ENCODE measurements at regions not wholly inside any gene's neighbourhood (a gene's known extent, or its start where the extent isn't known, plus 50 kb on each side); places are given as distances from the start of the nearest gene placed in this dataset.

DNA sequence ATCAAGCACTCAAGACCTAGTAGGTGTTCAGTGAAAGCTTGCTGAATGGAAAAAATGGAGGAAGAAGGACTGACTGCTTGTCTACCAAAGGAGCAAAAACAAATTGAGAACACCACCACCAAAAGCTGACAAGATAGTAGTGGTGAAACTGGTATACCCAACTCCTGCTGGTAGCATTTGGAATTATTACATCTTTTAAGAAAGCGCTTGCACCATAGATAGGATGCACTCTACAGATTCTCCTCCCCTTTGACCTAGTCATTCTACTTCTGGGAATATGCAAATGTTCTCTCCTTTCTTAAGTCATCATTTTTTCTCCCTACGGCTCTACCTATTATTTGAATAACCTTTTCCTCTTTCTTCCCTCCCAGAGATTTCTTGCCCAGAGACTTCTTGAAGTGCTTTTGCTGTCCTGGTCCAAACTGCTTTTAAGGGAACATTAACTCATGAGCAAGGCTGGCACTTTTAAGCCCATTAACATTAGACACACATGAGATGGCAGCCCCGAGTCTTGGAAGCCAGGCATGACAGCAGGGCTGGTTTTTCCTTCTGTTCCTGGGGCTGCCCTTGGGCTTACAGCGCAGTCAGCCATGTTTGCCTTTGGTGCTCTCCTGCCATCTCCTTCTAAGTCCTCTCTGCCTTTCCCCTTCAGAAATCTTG is 75.0 kb upstream of the TLE3 start:
- DNase-seq (ENCODE audit: low spot score) = no peak

DNA sequence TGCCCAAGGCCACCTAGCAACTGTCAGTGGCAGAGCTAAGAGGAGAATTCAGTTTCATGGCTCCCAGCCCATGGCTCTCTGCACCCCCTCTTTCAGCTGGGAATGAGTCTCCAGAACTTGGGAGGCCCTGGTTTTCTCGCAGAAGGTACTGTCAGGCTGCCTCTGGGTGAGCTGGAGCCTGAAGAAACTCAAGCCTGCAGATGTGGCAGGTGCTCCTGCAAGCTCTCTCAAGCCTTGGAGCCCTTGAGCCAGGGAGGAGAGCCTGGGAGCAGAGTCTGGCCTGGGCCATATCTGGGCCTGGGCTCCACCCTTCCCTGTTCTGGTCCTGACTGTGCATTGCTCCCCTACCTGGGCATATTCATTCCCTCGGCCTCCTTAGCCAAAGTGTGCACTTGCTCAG is 74.4 kb upstream of the TLE3 start:
- DNase-seq (ENCODE audit: low spot score) = peak; percentile 62

DNA sequence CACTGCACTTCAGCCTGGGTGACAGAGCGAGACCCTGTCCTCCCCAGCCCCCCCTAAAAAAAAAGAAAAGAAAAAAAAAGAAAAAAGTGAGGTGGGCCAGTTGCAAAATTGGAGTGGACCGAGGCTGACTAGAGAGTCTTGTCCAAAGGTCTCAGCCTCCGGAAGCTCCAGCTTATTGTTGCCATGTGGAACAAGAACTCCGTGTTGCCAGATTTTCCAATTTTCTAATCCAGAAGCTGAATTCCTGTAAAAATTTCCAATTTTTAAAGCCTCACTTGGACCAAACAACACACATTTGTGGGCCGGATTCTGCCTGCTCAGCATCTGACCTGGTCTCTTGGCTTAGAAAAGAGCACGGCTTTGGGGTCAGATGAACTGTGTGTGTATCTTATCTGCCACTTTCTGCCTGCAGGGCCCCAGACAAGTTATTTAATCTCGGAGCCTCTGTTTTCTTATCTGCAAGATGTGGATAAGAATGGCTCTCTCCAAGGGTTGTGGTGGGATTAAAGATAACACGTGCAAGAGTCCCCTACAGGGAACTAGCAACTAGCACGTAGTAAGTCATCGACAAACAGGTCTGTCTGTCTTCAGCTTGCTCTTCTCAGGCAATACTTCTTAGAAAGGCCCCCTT is 73.7 kb upstream of the TLE3 start:
- DNase-seq (ENCODE audit: low spot score) = no peak

DNA sequence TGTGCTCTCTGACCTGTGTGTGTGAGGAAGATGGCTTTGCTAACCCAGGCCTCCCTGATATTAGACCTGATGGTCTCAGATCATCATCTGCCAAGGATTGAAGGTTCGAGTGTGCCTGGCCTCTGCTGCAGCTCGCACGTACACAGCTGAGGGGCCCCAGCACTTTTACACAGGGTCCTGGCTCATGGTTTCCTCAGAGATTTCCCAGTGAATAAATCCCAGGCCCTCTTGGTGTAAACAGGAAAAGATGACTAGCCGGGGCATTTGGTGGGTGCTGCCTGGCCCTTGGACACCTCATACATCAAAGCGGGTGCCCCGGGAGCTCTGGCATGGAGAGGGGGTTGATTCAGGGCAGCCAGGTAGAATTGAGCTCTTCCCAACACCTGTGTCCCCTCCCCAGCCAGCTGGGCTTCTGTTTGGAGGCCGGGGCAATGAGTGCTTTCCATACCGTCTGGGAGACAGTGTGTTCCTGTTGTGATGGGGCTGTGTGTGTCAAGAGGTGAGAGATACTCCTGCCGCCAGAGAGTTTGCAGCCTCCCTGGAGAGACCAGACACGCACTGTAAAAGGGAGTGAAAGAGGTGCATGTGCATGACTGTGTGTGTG is 72.5 kb upstream of the TLE3 start:
- DNase-seq (ENCODE audit: low spot score) = no peak

DNA sequence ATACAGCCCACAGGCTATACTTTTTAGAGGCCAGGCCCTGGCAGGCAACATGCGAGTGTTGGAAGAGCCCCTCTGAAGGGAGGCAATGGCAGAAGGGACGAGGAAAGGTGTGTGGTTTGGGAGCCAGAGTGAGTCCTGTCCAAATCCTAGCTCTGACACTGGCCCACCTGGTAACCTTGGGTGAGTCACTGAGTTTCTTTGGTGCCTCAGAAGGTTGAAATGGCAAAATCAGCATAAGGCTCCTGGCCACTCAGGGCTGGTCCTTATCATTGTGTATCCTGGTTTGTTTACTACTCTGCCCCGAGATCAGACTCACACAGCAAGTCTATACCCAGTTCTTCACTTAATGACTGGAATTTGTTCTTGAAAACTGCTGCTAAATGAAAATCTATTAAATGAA is 71.4 kb upstream of the TLE3 start:
- no peak for DNase-seq (ENCODE audit: low spot score)

DNA sequence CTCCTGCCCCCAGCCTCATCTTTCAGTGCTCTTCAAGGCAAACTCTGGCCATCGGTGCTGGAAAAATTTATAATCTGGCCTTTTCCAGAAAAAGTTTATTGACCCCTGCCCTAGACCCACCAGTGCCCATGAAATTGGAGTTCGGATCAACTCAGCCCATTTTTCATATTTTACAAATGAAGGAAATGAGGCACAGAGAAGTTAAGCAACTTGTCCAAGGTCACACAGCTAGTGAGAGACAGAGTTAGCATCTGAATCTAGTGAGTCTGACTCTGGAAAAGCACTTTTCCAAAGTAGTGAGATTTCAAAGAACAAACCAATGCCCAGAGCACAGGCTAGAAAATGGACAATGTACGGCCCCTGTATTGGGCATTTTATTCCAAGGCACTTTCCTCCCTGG is 69.4 kb upstream of the TLE3 start:
- DNase-seq (ENCODE audit: low spot score) = no peak

DNA sequence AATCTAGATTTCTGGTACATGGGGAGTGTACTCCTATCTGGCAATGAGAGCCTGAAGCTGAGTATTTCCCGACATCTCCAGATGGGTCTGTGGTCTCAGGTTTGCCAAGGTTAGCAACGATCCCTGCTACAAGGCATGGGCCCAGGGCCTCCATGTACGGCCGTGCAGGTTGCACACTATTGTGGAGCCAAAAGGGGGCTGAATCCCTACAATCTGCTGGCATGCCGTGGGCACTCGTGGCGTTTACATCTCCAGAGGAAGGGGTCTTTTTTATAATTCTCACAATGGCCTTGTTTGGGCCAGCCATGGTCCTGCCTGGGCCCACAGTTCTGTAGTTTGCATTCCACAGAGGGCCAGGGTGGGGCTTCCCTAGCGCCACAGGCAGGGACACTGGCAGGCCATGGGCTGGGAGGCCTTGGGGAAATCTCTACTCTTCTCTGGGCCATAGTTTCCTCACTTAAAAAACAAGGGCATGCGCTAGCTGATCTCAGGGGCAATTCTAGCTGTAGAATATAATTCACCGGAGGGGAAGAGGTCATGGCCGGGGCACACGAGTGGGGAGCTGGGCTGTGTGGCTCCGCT is 68.9 kb upstream of the TLE3 start:
- peak; percentile 81 for DNase-seq (ENCODE audit: low spot score)

DNA sequence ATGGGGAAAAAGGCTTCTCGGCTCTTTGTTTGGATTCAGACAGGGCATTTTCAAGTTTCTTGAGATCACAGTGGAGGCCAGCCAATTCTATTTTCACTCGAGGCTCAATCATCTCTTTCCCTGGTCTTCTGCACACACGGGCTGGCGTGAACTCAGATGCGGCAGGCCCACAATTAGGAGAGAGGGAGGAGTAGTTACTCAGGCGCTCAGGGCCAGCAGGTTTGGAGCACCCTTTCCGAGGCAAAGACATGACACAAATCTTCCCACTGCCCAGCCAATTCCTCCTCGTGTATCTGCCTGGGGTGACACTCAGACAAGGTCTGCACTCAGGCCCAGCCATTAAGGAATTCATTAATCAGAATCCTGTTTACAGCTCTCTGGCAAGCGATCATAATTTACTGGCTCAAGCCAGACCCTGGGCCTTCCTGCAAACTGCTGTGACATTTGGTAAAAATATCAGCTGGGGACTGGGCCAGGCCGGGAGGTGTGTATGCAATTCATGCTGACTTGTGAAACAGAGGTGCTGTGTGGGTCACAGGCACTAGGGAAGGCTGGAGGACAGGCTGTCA is 68.1 kb upstream of the TLE3 start:
- peak; percentile 87 for DNase-seq (ENCODE audit: low spot score)

DNA sequence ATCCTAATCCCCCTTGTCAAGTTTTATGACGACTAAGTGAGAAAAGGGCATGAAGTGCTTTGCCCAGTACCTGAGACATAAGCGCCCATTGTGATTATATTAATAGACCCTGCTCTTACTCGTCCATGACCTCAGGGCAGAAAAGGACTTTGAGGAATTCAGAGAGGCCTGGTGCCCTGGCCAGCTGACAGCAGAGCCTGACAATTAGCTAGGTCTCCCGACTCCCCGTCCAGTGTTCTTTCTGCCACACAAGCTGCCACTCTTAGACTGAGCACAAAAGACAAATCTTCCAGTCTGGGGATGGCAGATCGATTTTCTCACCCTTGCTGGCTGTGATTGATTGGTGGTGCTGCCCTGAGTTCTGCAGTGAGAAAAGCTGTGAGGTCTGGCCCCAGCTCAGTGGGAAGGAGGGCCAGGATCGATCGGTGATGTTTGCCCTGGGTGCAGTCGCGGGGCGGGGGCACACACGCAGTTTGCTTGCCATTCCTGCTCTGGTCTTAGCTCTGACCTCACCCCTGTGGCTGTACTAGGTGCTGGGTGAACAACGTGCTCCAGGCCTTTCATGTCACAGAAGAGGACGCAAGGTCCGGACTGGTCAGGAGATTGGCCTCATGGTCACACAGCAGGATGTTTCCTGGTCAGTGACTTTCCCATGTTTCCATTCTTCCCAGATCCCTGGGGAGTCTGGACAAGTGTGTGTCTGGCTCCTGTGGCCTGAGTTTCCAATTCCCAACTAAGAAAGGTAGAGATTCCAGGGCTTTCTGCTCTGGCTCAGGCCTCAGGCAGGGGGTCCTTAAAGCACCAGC is 67.4 kb upstream of the TLE3 start:
- DNase-seq (ENCODE audit: low spot score) = peak; percentile 88

DNA sequence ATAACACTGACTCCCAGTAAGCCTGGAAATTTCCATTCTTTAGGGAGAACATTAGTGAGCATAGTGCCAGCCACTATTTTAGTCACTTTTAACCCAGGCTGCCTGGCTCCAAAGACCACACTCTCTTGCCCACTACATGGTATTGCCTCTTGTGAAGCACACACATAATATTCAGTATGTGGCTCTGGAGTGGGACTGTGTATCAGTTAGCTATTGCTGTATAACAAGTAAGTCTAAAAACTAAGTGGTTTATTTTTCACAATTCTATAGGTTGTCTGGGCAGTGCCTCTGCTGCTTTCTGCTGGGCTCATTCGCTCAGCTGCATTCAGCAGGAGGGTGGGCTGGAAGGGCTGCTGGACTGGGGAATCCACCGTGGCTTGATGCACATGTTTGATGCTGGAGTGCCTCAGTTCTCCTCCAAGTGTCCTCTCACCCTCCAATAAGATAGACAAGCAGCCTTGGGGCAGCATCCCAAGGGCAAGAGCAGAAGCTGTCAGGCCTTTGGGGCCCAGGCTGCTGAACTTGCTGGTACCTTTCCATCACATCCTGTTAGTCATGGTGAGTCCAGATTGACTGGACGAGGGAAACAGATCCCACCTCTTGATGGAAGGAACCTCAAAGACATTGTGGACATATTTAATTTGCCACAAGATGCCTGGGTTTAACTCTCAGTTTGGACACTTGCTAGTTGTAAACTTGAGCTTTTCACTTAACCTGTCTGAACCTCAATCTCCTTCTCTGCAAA is 66.6 kb upstream of the TLE3 start:
- peak; percentile 81 for DNase-seq (ENCODE audit: low spot score)

DNA sequence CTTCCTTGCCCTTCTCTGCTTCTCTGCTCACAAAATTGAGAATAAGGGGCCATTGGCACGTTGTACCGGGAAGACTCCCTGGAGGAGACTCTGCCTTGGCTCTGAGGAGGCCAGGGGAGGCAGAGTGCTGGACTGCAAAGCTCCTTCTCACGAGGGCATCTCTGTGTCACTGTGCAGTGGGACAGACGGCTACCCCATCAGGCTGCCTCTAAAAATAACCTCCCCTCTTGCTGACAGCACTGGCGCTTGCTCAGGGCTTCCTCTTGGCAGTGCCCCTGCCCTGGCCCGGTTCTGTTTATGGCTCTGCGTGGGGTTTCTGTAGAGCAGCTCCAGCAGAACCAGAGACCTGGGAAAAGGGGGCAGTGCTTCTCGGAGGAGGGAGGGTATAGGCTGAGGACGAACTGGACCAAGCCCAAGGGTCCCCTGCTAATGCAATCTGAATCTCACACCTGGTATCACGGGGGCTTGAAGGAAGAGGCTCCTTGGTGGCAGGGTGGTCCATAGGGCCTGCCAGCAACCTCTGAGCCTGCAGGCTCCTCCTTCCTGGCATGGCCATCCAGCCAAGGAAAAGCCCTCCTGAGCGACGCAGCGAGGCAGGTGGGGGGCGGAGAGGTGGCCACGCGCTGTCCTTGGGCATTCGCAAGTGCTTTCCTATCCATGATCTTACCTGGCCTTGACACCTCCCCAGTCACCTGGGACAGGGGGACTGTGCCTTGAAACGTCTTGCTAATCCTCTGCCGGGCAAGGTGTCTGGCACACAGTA is 63.3 kb upstream of the TLE3 start:
- DNase-seq (ENCODE audit: low spot score) = peak; percentile 76

DNA sequence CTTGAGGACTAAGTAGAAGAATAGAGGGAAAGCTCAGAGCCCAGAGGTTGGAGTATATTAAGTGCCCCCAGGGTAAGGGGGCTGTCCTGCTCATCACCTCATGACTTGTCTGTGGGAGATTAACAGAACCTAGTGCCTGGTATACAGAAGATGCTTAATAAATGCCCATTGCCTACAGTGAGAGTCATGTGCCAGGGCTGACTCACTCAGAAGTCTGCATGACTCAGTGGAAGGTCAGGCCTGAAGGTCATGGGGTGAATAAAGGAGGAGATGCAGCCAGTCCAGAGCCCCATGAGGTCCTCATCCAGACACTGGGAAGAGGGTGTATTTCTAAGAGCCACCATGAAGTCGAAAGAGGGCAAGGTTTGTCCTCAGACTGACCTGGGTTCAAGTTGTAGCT is 62.5 kb upstream of the TLE3 start:
- peak; percentile 67 for DNase-seq (ENCODE audit: low spot score)

DNA sequence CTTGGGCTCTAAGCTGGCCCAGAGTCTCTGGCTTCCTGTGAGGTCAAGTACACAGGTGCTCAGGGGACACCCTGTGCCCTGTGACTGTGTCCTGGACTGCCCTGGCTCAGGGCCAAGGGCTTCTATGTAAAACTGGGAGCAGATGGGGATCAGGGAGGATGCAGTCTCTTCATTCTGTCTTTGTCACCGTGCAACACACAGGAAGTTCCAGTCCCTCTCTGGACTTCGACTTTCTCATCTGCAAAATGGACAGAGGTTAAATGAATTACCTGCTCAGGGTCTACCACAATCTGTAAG is 61.9 kb upstream of the TLE3 start:
- no peak for DNase-seq (ENCODE audit: low spot score)

DNA sequence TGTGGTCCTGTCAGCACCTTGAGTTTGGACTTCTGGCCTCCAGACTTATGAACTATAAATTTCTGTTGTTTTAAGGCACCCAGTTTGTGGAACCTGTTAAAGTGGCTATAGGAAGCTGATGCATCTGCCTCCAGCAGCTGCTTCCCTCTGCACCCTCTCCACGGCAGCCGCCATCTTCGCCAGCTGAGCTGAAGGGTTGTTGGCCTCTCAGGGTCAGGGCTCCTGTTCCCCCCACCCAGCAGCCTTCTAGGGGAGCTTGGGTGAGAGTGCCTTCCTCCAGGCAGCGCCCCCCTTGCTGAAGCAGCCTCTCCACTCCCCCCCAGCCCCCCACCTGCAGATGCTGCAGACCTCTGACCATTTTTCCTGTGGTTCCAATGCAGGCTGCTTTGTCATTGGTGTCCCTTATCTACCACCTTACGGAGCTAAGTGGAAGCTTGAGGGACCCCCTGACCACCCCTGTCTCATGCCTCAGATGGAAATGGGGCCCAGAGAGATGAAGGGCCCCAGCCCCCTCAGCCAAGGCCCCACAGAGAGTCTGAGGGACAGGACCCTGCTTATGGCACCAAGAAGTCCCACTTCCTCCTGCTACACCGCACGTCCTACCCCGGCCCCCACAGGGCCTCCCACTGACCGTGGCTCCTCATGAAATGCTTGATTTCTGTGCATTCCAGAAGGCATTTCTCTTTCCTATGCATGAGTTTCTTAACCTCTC is 61.4 kb upstream of the TLE3 start:
- DNase-seq (ENCODE audit: low spot score) = peak; percentile 84

DNA sequence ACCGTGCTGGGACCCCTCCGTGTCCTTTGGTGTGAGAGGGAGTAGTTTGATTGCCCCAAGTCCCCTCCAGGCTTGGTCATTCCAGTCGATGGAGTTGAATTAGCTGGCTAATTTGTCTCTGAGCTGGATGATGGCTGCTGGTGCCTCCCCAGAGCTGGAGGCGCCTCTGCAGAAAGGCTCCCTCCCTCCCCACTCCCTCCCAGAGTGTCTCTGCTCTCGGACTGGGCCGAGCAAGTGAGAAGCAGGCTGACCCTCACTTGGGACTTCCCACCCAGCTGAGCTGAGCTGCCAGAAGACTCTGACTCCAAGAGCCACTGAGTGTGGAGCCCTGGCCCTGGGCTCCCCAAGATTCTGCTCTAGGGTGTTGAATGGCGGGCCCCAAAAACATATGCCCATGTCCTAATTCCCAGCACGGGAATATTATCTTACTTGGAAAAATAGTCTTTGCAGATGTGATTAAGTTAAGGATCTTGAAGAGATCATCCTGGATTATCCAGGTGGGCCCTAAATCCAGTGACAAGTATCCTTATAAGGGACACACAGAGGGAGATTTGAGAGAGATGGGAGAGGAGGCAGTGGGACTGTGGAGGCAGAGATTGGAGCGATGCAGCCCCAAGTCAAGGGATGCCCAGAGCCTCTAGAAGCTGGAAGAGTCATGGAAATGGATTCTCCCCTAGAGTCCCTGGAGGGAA is 60.7 kb upstream of the TLE3 start:
- peak; percentile 43 for DNase-seq (ENCODE audit: low spot score)

DNA sequence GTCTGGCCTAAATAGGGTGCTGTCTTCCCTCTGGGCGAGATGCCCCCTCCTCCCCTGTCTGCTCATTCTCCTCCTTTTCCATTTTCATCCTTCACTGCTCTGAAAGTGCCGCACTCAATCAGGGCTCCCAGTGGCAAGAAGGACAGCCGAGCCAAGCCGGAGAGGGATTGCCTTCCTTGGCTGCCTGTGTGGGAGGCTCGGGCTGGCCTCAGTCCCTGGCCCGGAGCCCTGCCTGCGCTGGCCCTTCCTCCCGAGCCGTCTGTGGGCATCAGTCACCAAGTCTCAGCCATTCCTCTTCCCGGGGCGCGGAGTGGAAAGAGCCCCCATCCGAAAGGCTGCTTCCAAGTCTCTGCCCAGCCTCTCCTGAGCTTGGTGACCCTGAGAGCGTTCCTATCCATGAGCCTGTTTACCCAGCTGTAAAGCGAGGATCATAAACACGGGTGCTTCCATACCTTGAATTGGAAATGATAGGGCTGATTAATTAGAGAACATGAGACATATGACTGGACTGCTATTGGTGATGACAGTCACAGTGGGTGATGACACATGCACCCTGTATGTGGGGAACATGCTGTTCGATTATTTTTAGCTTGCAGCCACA is 59.1 kb upstream of the TLE3 start:
- DNase-seq (ENCODE audit: low spot score) = no peak

DNA sequence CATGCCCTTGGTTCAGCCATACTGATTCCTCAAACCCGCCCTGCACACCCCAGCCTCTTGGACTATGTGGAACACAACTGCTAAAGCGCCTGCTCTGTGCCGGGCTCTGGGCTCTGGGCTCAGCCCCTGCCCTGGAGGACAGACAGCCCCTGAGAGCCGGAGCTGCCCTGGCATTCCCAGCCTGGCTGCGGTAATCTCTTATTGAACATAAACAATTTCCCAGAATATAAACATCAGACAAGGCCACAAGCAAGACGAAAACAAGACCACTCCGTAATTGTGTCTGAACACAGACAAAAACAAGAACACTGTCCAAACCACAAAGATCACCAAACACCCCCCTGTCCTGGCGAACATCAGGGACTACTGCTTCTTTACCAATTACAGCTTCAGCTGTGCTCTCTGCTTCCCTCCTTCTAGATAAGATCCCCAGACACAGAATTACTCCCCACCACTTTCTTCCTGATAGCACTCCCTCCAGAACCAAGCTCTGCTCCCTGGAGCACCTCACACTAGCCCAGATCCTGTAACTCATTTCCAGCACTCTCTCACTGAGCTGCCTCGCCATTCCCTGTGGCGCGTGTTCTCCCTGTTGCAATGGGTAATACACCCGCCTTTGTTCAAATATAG is 57.1 kb upstream of the TLE3 start:
- DNase-seq (ENCODE audit: low spot score) = no peak
